Dermis microvascular lymphatic vessel endothelial cell (primary cell): ENCODE measurements at regions not wholly inside any gene's neighbourhood (a gene's known extent, or its start where the extent isn't known, plus 50 kb on each side); places are given as distances from the start of the nearest gene placed in this dataset.

Source experiments
- DNase-seq, 2 donors: peaks; one replicate each; pipeline versions ENCODE4 v3.0.0 to v3.0.0-alpha.2; 2010; ENCODE audit warnings: low read depth in 2 of 2

GRCh38 chr20:57927376-57927775, 217.6 kb upstream of the PMEPA1 start:
- no peak for DNase-seq

- DNase-seq: no peak
Observed at GRCh38 chr20:57922706-57923105, 212.9 kb upstream of the PMEPA1 start.

- DNase-seq: no peak
Observed at GRCh38 chr20:57922083-57922482, 212.3 kb upstream of the PMEPA1 start.

- no peak for DNase-seq
Observed at GRCh38 chr20:57921676-57922075, 211.9 kb upstream of the PMEPA1 start.

GRCh38 chr20:57920971-57921370, 211.2 kb upstream of the PMEPA1 start:
- no peak for DNase-seq

- no peak for DNase-seq
Observed at GRCh38 chr20:57919049-57919448, 209.2 kb upstream of the PMEPA1 start.

GRCh38 chr20:57918551-57918950, 208.7 kb upstream of the PMEPA1 start:
- DNase-seq: no peak

- DNase-seq: no peak
Observed at GRCh38 chr20:57914205-57914604, 204.4 kb upstream of the PMEPA1 start.

GRCh38 chr20:57913156-57913930, 203.5 kb upstream of the PMEPA1 start:
- no peak for DNase-seq

- no peak for DNase-seq
Observed at GRCh38 chr20:57912227-57912582, 202.4 kb upstream of the PMEPA1 start.

GRCh38 chr20:57911512-57912226, 201.9 kb upstream of the PMEPA1 start:
- DNase-seq: no peak

GRCh38 chr20:57910716-57911115, 200.9 kb upstream of the PMEPA1 start:
- DNase-seq: no peak

GRCh38 chr20:57909763-57910331, 200.0 kb upstream of the PMEPA1 start:
- DNase-seq: no peak

GRCh38 chr20:57908704-57909630, 199.2 kb upstream of the PMEPA1 start:
- no peak for DNase-seq

GRCh38 chr20:57908226-57908625, 198.4 kb upstream of the PMEPA1 start:
- DNase-seq: no peak

- DNase-seq: no peak
Observed at GRCh38 chr20:57907131-57908000, 197.6 kb upstream of the PMEPA1 start.

- DNase-seq: no peak
Observed at GRCh38 chr20:57905448-57905847, 195.6 kb upstream of the PMEPA1 start.

GRCh38 chr20:57904314-57905105, 194.7 kb upstream of the PMEPA1 start:
- DNase-seq: no peak

- DNase-seq: no peak
Observed at GRCh38 chr20:57902473-57902872, 192.7 kb upstream of the PMEPA1 start.

GRCh38 chr20:57901526-57901925, 191.7 kb upstream of the PMEPA1 start:
- no peak for DNase-seq
